SK-N-SH treated with all-trans-retinoic acid at 6 μM for 48 hours (cell line): ENCODE measurements at regions not wholly inside any gene's neighbourhood (a gene's known extent, or its start where the extent isn't known, plus 50 kb on each side); places are given as distances from the start of the nearest gene placed in this dataset.

Source experiments
- PATZ1 ChIP-seq: fragments of 250-450 bp; sonication (Bioruptor Pico); IDR thresholded peaks from 2 replicates; pipeline ENCODE4 v1.8.0; 2020; ENCODE audit warnings: mild to moderate bottlenecking, moderate library complexity, borderline replicate concordance
- ZFP30 ChIP-seq: fragments of 450-650 bp; formaldehyde crosslinking; IDR thresholded peaks from 2 replicates; pipeline ENCODE4 v1.5.0; 2022; ENCODE audit warnings: mild to moderate bottlenecking, moderate library complexity

GRCh38 chr2:43158259-43158880, 68.0 kb downstream of the ZFP36L2 start:
- TF ChIP-seq PATZ1 (no peak), ZFP30 (no peak)
